HFFc6 (cell line): ENCODE measurements at regions not wholly inside any gene's neighbourhood (a gene's known extent, or its start where the extent isn't known, plus 50 kb on each side); places are given as distances from the start of the nearest gene placed in this dataset.
A peak's percentile ranks its signal among the peaks of the same experiment; 100 is the strongest.
"Not testable (repeated sequence)": the region's sequence is repeated elsewhere in the genome, so short reads cannot be mapped to it uniquely, and the experiment has no call there.

Experiments used
- DNase-seq: peaks from one replicate; pipeline ENCODE4 v3.0.0-alpha.2; 2018
- H3K27ac Mint-ChIP-seq: 2 replicates; pipeline ENCODE4 v1.8.0; 2020; ENCODE audit warnings: mild to moderate bottlenecking, mixed read lengths
- H3K27me3 Mint-ChIP-seq: 2 replicates; pipeline ENCODE4 v1.8.0; 2021; ENCODE audit warnings: mild to moderate bottlenecking, moderate library complexity, mixed read lengths; ENCODE audit not compliant: insufficient read depth
- H3K36me3 Mint-ChIP-seq: 2 replicates; pipeline ENCODE4 v1.8.0; 2021; ENCODE audit warnings: low read depth, mixed read lengths
- H3K4me1 Mint-ChIP-seq: 2 replicates; pipeline ENCODE4 v1.8.0; 2020; ENCODE audit warnings: low read depth, mixed read lengths
- H3K4me3 Mint-ChIP-seq: 2 replicates; pipeline ENCODE4 v1.8.0; 2020; ENCODE audit warnings: mild to moderate bottlenecking, moderate library complexity, mixed read lengths
- H3K9me3 Mint-ChIP-seq: 2 replicates; pipeline ENCODE4 v1.8.0; 2020; ENCODE audit warnings: mild to moderate bottlenecking, mixed read lengths
- CTCF ChIP-seq: fragments of 200-600 bp; sonication (generic); IDR thresholded peaks from 2 replicates; pipeline ENCODE4 v1.5.0; 2021; ENCODE audit warnings: antibody characterized with exemption, mild to moderate bottlenecking

GRCh38 chr3:178203165-178203564, 333.1 kb upstream of the KCNMB2 start:
- Mint-ChIP-seq H3K9me3 (no peaks in the 10 kb centered on the region), H3K4me3 (no peak overlapping the region), H3K36me3 (no peaks in the 10 kb centered on the region), H3K27me3 (no peaks in the 10 kb centered on the region; the same call in 1 of the 2 replicates), H3K4me1 (peaks cover 56% of the 10 kb centered on the region), H3K27ac (peak overlapping the region; percentile 71)
- DNase-seq = peak; percentile 37
- TF ChIP-seq CTCF = no peak

- no peaks in the 10 kb centered on the region; the same call in 1 of the 2 replicates for H3K27me3 Mint-ChIP-seq
- peak overlapping the region; percentile 71; the same call in 1 of the 2 replicates for H3K27ac Mint-ChIP-seq
- no peaks in the 10 kb centered on the region for H3K9me3 Mint-ChIP-seq
- no peaks in the 10 kb centered on the region for H3K36me3 Mint-ChIP-seq
- DNase-seq = no peak
- TF ChIP-seq CTCF = no peak
- H3K4me3 Mint-ChIP-seq = no peak overlapping the region
- peaks cover 51% of the 10 kb centered on the region for H3K4me1 Mint-ChIP-seq
Measured at GRCh38 chr3:178203650-178204049, 332.6 kb upstream of the KCNMB2 start.

GRCh38 chr3:178205740-178206139, 330.5 kb upstream of the KCNMB2 start:
- peaks cover 47% of the 10 kb centered on the region for H3K4me1 Mint-ChIP-seq
- DNase-seq = peak; percentile 21

GRCh38 chr3:178206521-178206920, 329.7 kb upstream of the KCNMB2 start:
- DNase-seq = no peak
- no peak overlapping the region for H3K27ac Mint-ChIP-seq
- peaks cover 47% of the 10 kb centered on the region for H3K4me1 Mint-ChIP-seq
- no peaks in the 10 kb centered on the region for H3K9me3 Mint-ChIP-seq
- no peaks in the 10 kb centered on the region; the same call in 1 of the 2 replicates for H3K27me3 Mint-ChIP-seq
- TF ChIP-seq CTCF = no peak
- H3K4me3 Mint-ChIP-seq = no peak overlapping the region
- H3K36me3 Mint-ChIP-seq = no peaks in the 10 kb centered on the region

More at GRCh38 chr3:178205740-178206139, 330.5 kb upstream of the KCNMB2 start:
- no peaks in the 10 kb centered on the region; the same call in 1 of the 2 replicates for H3K27me3 Mint-ChIP-seq
- peak overlapping the region; percentile 24; the same call in 1 of the 2 replicates for H3K27ac Mint-ChIP-seq
- H3K9me3 Mint-ChIP-seq = no peaks in the 10 kb centered on the region
- TF ChIP-seq CTCF = no peak
- no peaks in the 10 kb centered on the region for H3K36me3 Mint-ChIP-seq
- H3K4me3 Mint-ChIP-seq = no peak overlapping the region

GRCh38 chr3:178207161-178207560, 329.1 kb upstream of the KCNMB2 start:
- not testable (repeated sequence) for H3K27me3 Mint-ChIP-seq, H3K27ac Mint-ChIP-seq, H3K4me3 Mint-ChIP-seq, H3K36me3 Mint-ChIP-seq, DNase-seq, H3K9me3 Mint-ChIP-seq
- peaks cover 40% of the 10 kb centered on the region for H3K4me1 Mint-ChIP-seq

- not testable (repeated sequence) for H3K4me3 Mint-ChIP-seq, H3K27me3 Mint-ChIP-seq, H3K27ac Mint-ChIP-seq, H3K9me3 Mint-ChIP-seq, H3K36me3 Mint-ChIP-seq, DNase-seq
- peaks cover 37% of the 10 kb centered on the region for H3K4me1 Mint-ChIP-seq
Measured at GRCh38 chr3:178207627-178208026, 328.6 kb upstream of the KCNMB2 start.

- peaks cover 24% of the 10 kb centered on the region for H3K4me1 Mint-ChIP-seq
- not testable (repeated sequence) for H3K27me3 Mint-ChIP-seq, H3K27ac Mint-ChIP-seq, H3K9me3 Mint-ChIP-seq, DNase-seq, H3K4me3 Mint-ChIP-seq, H3K36me3 Mint-ChIP-seq
Measured at GRCh38 chr3:178209116-178209515, 327.1 kb upstream of the KCNMB2 start.

- not testable (repeated sequence) for H3K4me3 Mint-ChIP-seq, H3K36me3 Mint-ChIP-seq, H3K9me3 Mint-ChIP-seq, H3K27me3 Mint-ChIP-seq, DNase-seq, H3K27ac Mint-ChIP-seq
- peaks cover 19% of the 10 kb centered on the region for H3K4me1 Mint-ChIP-seq
Measured at GRCh38 chr3:178209618-178210017, 326.6 kb upstream of the KCNMB2 start.

- not testable (repeated sequence) for H3K27me3 Mint-ChIP-seq, H3K4me1 Mint-ChIP-seq, H3K9me3 Mint-ChIP-seq, H3K4me3 Mint-ChIP-seq, H3K36me3 Mint-ChIP-seq, H3K27ac Mint-ChIP-seq
- DNase-seq = peak; percentile 50
Measured at GRCh38 chr3:178211086-178211485, 325.1 kb upstream of the KCNMB2 start.
